AG04450 (cell line): ENCODE measurements at regions not wholly inside any gene's neighbourhood (a gene's known extent, or its start where the extent isn't known, plus 50 kb on each side); places are given as distances from the start of the nearest gene placed in this dataset.
"Not testable (repeated sequence)": the region's sequence is repeated elsewhere in the genome, so short reads cannot be mapped to it uniquely, and the experiment has no call there.

ENCODE experiments used
- CTCF ChIA-PET: fragments of 300-600, 350-600 bp; formaldehyde crosslinking; extraction: SDS; loops from one replicate; lab custom pipeline; 2022; ENCODE audit warnings: antibody characterized with exemption, inconsistent platforms; lab: Charles Lee
- POLR2A ChIA-PET: fragments of 350-600 bp; formaldehyde crosslinking; extraction: SDS; loops from one replicate; lab custom pipeline; 2021; ENCODE audit warnings: antibody characterized with exemption, inconsistent platforms; lab: Yijun Ruan, JAX
- DNase-seq: peaks from one replicate; pipeline ENCODE4 v3.0.0-alpha.2; 2011; ENCODE audit warnings: low read depth, low spot score
- H3K27ac ChIP-seq: one replicate; pipeline ENCODE4 v1.5.1; 2012; ENCODE audit warnings: low read depth, low read length, control low read depth
- H3K27me3 ChIP-seq: one replicate; pipeline ENCODE4 v1.6.0; 2012; ENCODE audit warnings: low read length; ENCODE audit not compliant: control insufficient read depth, insufficient read depth
- H3K4me3 ChIP-seq: 2 replicates; pipeline ENCODE4 v1.5.1; 2011; ENCODE audit warnings: mild to moderate bottlenecking, low read depth, low read length, control low read depth
- H3K9me3 ChIP-seq: 2 replicates; pipeline ENCODE4 v1.5.1; 2012; ENCODE audit warnings: low read length; ENCODE audit not compliant: control insufficient read depth, insufficient read depth
- CTCF ChIP-seq: IDR thresholded peaks from 2 replicates; pipeline ENCODE4 v1.5.1; 2011; ENCODE audit warnings: low read depth, low read length, control low read depth, inconsistent platforms

DNA sequence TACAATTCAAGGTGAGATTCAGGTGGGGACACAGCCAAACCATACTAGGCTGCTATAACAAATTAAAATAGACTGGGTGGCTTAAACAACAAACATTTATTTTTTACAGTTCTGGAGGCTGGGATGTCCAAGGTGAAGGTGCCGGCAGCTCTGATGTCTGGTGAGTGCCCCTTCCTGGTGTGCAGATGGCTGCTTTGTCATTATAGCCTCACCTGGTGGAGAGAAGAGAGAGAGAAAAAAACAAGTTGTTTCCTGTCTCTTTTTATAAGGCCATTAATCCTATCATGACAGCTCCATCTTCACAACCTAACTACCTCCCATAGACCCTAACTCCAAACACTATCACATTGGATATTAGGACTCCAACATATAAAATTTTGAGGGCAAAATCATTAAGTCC, 279.7 kb downstream of the ZIC1 start:
- Histone ChIP-seq H3K27ac (no peak overlapping the region), H3K9me3 (no peaks in the 10 kb centered on the region), H3K4me3 (no peak overlapping the region), H3K27me3 (no peaks in the 10 kb centered on the region)
- no peak for TF ChIP-seq CTCF
- DNase-seq = no peak
- POLR2A ChIA-PET = no interaction called here
- CTCF ChIA-PET = interaction anchor here (0.5 to 0.7 kb wide), 2 partner anchors 54 to 964 kb away, joined by 3 read pairs; no protein-coding TSS in a partner anchor

DNA sequence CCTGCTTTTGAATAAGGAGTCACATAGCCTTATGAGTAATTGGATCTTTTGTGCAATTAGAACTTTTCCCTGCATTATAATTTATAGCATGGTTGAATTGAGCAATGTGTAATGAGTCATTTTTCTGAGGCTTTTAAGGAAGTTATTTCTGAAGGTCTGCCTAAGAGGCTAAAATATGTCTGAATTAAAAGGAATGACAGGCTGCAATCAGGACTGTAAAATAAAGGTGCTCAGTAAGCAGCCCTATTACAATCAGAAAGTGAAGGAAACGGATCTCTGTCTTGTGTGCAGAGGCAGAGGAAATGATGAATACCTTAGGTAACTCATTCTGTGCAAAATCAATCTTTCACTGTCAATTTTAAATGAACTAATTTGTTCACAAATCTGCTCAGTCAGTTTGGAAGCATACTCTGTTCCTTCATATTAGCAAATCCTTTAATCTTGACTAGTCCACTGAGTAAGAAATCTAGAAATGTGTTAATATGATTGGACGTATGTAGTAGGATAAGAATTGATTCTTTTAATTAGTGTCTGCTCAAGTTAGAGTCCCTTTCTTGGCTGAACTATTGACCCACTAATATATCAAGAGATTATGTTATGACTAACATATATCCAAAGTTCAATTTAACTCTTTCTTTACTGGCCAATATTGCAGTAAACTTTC, 290.1 kb downstream of the ZIC1 start:
- POLR2A ChIA-PET = no interaction called here
- CTCF ChIA-PET = no interaction called here

GRCh38 chr3:147701195-147701594, 292.0 kb downstream of the ZIC1 start:
- DNase-seq = no peak
- TF ChIP-seq CTCF = no peak
- Histone ChIP-seq H3K27ac (no peak overlapping the region), H3K9me3 (no peaks in the 10 kb centered on the region), H3K27me3 (no peaks in the 10 kb centered on the region), H3K4me3 (no peak overlapping the region)
- CTCF ChIA-PET = no interaction called here
- POLR2A ChIA-PET = no interaction called here

More for the DNA sequence above, 290.1 kb downstream of the ZIC1 start:
- TF ChIP-seq CTCF = no peak
- DNase-seq = no peak
- H3K27me3 ChIP-seq = no peaks in the 10 kb centered on the region
- H3K9me3 ChIP-seq = no peaks in the 10 kb centered on the region
- H3K4me3 ChIP-seq = no peak overlapping the region
- no peak overlapping the region for H3K27ac ChIP-seq

- Histone ChIP-seq H3K9me3 (no peaks in the 10 kb centered on the region), H3K27me3 (no peaks in the 10 kb centered on the region), H3K27ac (no peak overlapping the region), H3K4me3 (no peak overlapping the region)
- no peak for TF ChIP-seq CTCF
- no peak for DNase-seq
- POLR2A ChIA-PET = no interaction called here
- CTCF ChIA-PET = interaction anchor here (0.6 kb wide), 1 partner anchor 9 kb away, joined by 3 read pairs; no protein-coding TSS in a partner anchor
Observed at GRCh38 chr3:147702509-147702908, 293.3 kb downstream of the ZIC1 start.

DNA sequence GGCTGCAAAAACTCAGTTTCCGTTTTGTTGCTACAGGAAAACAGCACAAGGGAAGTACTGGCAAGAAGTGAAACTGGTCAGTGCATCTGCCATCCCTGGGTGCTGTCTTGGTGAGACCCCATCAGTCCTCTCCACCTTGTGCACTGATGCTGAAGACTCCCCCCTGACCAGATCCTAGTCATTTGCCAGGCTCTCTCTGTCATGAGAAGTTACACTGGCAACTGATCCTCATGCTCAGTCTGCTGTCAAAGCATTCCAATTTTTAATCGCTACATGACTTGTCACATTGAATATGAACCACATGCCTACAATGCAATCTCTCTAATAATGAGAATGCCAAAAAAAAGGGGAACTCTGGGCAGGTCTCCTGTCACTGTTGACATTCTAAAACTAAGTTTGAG, 296.5 kb downstream of the ZIC1 start:
- no peak for TF ChIP-seq CTCF
- no peaks in the 10 kb centered on the region for H3K27me3 ChIP-seq
- H3K9me3 ChIP-seq = no peaks in the 10 kb centered on the region
- H3K4me3 ChIP-seq = no peak overlapping the region
- ChIA-PET POLR2A (no interaction called here), CTCF (no interaction called here)
- DNase-seq = no peak
- no peak overlapping the region for H3K27ac ChIP-seq

- H3K9me3 ChIP-seq, H3K27me3 ChIP-seq, H3K4me3 ChIP-seq, DNase-seq, H3K27ac ChIP-seq, POLR2A ChIA-PET, CTCF ChIA-PET: not testable (repeated sequence)
Observed at GRCh38 chr3:147710753-147711152, 301.6 kb downstream of the ZIC1 start.
